Body of pancreas (tissue), 4 donors: ENCODE measurements at regions not wholly inside any gene's neighbourhood (a gene's known extent, or its start where the extent isn't known, plus 50 kb on each side); places are given as distances from the start of the nearest gene placed in this dataset.

ENCODE experiments used
- ATAC-seq: fragments of 150-250 bp; one replicate; pipeline ENCODE4 v1.9.1; 2016
- DNase-seq, 4 donors: peaks; one replicate each; pipeline ENCODE4 v3.0.0-alpha.2; 2019
- H3K27ac ChIP-seq, 4 donors: fragments of 200-600 bp; sonication (generic); 1 replicate in 3 of 4; 2 replicates in 1 of 4; pipeline versions ENCODE4 v1.5.1 to v1.6.1; 2016 to 2019; ENCODE audit warnings: mild to moderate bottlenecking in 1 of 4, mixed read lengths in 1 of 4, moderate library complexity in 1 of 4
- H3K27me3 ChIP-seq, 2 donors: fragments of 200-600 bp; sonication (generic); one replicate each; pipeline ENCODE4 v1.6.0; 2016; ENCODE audit warnings: mild to moderate bottlenecking in 1 of 2
- H3K36me3 ChIP-seq, 2 donors: fragments of 200-600 bp; sonication (generic); replicated peaks in 1 of 2; 2 replicates each; pipeline ENCODE4 v1.5.1; 2016; ENCODE audit warnings: low read depth in 2 of 2; ENCODE audit not compliant: insufficient read depth in 1 of 2
- H3K4me1 ChIP-seq: fragments of 200-600 bp; sonication (generic); one replicate; pipeline ENCODE4 v1.6.0; 2016
- H3K4me3 ChIP-seq, 2 donors: fragments of 200-600 bp; sonication (generic); 1 replicate in 1 of 2; 2 replicates in 1 of 2; pipeline ENCODE4 v1.5.1; 2016 to 2019
- H3K9me3 ChIP-seq, 3 donors: fragments of 200-600 bp; sonication (generic); 1 replicate in 2 of 3; 2 replicates in 1 of 3; pipeline ENCODE4 v1.5.1; 2016
- CTCF ChIP-seq, 7 experiments: fragments of 450-650 bp in 4 of 7; fragments of 200-600 bp in 3 of 7; sonication (generic) in 3 of 7; IDR thresholded peaks; one replicate each; pipeline ENCODE4 v1.5.1; 2016 to 2019; ENCODE audit warnings: antibody characterized with exemption in 7 of 7
- POLR2A ChIP-seq, 3 donors: fragments of 450-650 bp; IDR thresholded peaks; one replicate each; pipeline ENCODE4 v1.6.1; 2016; ENCODE audit warnings: antibody characterized with exemption in 3 of 3, mild to moderate bottlenecking in 2 of 3
- WGBS, 2 donors: methylation state at CpG; one replicate each; pipeline ENCODE4 v1.1.5; 2017; 5-methylcytosine and 5-hydroxymethylcytosine counted together
- intact Hi-C: fragments of 100-400 bp; cut with DNase I; formaldehyde crosslinking; loops from one replicate; pipeline ENCODE4 v1.15.1; 2023

- Histone ChIP-seq H3K4me1 (no peaks in the 10 kb centered on the region), H3K27ac (no peak overlapping the region), H3K27me3 (no peaks in the 10 kb centered on the region), H3K9me3 (no peaks in the 10 kb centered on the region), H3K4me3 (no peak overlapping the region), H3K36me3 (no peaks in the 10 kb centered on the region)
- 61 to 67% methylated on average over 2 of the region's 2 CpGs for WGBS, 2 donors
- DNase-seq: no peak
- TF ChIP-seq CTCF (IDR thresholded peaks at IDR 0.05) (no peak), POLR2A (IDR thresholded peaks at IDR 0.05) (no peak)
- intact Hi-C loops: no loop called here
- ATAC-seq: no peak
Measured at GRCh38 chr14:42555365-42555764, 948.7 kb downstream of the LRFN5 start.

- Histone ChIP-seq H3K27me3 (no peaks in the 10 kb centered on the region), H3K36me3 (no peaks in the 10 kb centered on the region), H3K9me3 (no peaks in the 10 kb centered on the region), H3K4me1 (no peaks in the 10 kb centered on the region), H3K4me3 (no peak overlapping the region), H3K27ac (no peak overlapping the region)
- intact Hi-C loops: no loop called here
- DNase-seq (no peak), ATAC-seq (no peak)
- TF ChIP-seq POLR2A (IDR thresholded peaks at IDR 0.05): no peak
- 68 to 74% methylated on average over 2 of the region's 2 CpGs for WGBS, 2 donors
Measured at GRCh38 chr14:42554091-42554490, 947.4 kb downstream of the LRFN5 start.

GRCh38 chr14:42550310-42550709, 943.6 kb downstream of the LRFN5 start:
- no peak overlapping the region for H3K4me3 ChIP-seq
- ATAC-seq (no peak), DNase-seq (no peak)
- no peak for TF ChIP-seq CTCF (IDR thresholded peaks at IDR 0.05)
- TF ChIP-seq POLR2A (IDR thresholded peaks at IDR 0.05): no peak
- H3K36me3 ChIP-seq: no peaks in the 10 kb centered on the region
- H3K4me1 ChIP-seq: no peaks in the 10 kb centered on the region
- no peaks in the 10 kb centered on the region for H3K27me3 ChIP-seq
- H3K9me3 ChIP-seq: no peaks in the 10 kb centered on the region
- intact Hi-C loops: no loop called here
- no peak overlapping the region for H3K27ac ChIP-seq

GRCh38 chr14:42548349-42548748, 941.7 kb downstream of the LRFN5 start:
- H3K27me3 ChIP-seq: no peaks in the 10 kb centered on the region
- intact Hi-C loops: no loop called here
- no peak overlapping the region for H3K27ac ChIP-seq
- no peak overlapping the region for H3K4me3 ChIP-seq
- H3K4me1 ChIP-seq: no peaks in the 10 kb centered on the region
- TF ChIP-seq CTCF (IDR thresholded peaks at IDR 0.05): no peak
- no peak for TF ChIP-seq POLR2A (IDR thresholded peaks at IDR 0.05)
- no peaks in the 10 kb centered on the region for H3K9me3 ChIP-seq
- no peak for ATAC-seq
- H3K36me3 ChIP-seq: no peaks in the 10 kb centered on the region
- no peak for DNase-seq

- TF ChIP-seq CTCF (IDR thresholded peaks at IDR 0.05) (no peak), POLR2A (IDR thresholded peaks at IDR 0.05) (no peak)
- no peak for ATAC-seq
- WGBS, 2 donors: 54 to 59% methylated on average over 2 of the region's 2 CpGs
Measured at GRCh38 chr14:42545636-42546035, 939.0 kb downstream of the LRFN5 start.

More at GRCh38 chr14:42545636-42546035, 939.0 kb downstream of the LRFN5 start:
- no peak overlapping the region for H3K27ac ChIP-seq
- no peaks in the 10 kb centered on the region for H3K4me1 ChIP-seq
- intact Hi-C loops: no loop called here
- no peak overlapping the region for H3K4me3 ChIP-seq
- no peaks in the 10 kb centered on the region for H3K27me3 ChIP-seq
- no peak for DNase-seq
- H3K36me3 ChIP-seq: no peaks in the 10 kb centered on the region
- no peaks in the 10 kb centered on the region for H3K9me3 ChIP-seq
